ENCODE measurements at regions not wholly inside any gene's neighbourhood (a gene's known extent, or its start where the extent isn't known, plus 50 kb on each side); places are given as distances from the start of the nearest gene placed in this dataset.

DNA sequence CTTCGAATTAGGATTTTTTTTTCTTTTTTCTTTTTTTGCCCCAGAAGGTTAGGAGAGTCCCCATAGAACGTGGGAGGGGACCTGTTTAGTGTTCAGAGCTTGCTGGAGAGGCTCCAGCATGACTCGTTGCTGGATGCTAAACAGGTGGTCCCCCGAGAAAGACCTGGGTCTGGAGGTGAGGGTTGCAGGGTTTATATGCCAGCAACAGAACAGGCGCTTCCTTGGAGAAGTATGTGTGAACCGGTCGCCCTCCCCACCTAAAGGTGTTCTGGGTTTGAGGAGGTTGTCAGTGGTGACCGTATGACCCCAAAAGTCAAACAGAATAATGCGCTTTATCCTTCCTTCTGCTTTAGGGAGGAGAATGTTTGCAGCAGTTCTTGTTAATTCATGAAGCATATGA lies 52.1 kb upstream of the SHOX start:
- H2BK12ac ChIP-seq (ENCODE audit: insufficient read length, low read depth, low read length), result no peak overlapping the region
- H3K4ac ChIP-seq (ENCODE audit: low read depth, low read length), result no peak overlapping the region
- no peak overlapping the region for H3K9ac ChIP-seq (ENCODE audit: extremely low read depth, insufficient read length, low read length)
- no peak overlapping the region for H3K14ac ChIP-seq (ENCODE audit: insufficient read depth, low read length)
- no peak overlapping the region for H3K18ac ChIP-seq (ENCODE audit: insufficient read length, low read depth, low read length)
- Mint-ChIP-seq H3K36me3 (ENCODE audit: insufficient read depth in 1 of 3, low read depth in 3 of 3) (no peaks in the 10 kb centered on the region), H3K27ac (no peak overlapping the region), H3K4me1 (peaks cover 0 to 5% of the 10 kb centered on the region in 2 experiments; a peak in 2 of 4 replicates), H3K4me3 (no peak overlapping the region), H3K27me3 (ENCODE audit: low read depth) (peaks cover 51% of the 10 kb centered on the region), H3K9me3 (no peaks in the 10 kb centered on the region)
- no peaks in the 10 kb centered on the region for H3K23me2 ChIP-seq (ENCODE audit: insufficient read length, low read depth, low read length, poor library complexity, severe bottlenecking)
- no peak overlapping the region for H2AFZ ChIP-seq (ENCODE audit: low read length)
- H3K4me1 ChIP-seq (ENCODE audit: insufficient read depth, low read length), result no peaks in the 10 kb centered on the region
- H3K79me1 ChIP-seq (ENCODE audit: insufficient read depth, low read depth, low read length, poor library complexity, severe bottlenecking), result no peaks in the 10 kb centered on the region
- H4K8ac ChIP-seq (replicated peaks; ENCODE audit: insufficient read length, low read depth, low read length), result no peak overlapping the region
- no peak overlapping the region for H3T11ph ChIP-seq (ENCODE audit: low read length)
- H3K9me3 ChIP-seq (ENCODE audit: control insufficient read depth, low read depth, low read length), result no peaks in the 10 kb centered on the region
- no peaks in the 10 kb centered on the region for H4K20me1 ChIP-seq (ENCODE audit: control insufficient read depth, insufficient read depth, insufficient read length)
- H3K79me2 ChIP-seq (ENCODE audit: insufficient read depth, low read length), result no peaks in the 10 kb centered on the region
- H3K56ac ChIP-seq (ENCODE audit: insufficient read length, low read depth, low read length), result no peak overlapping the region
- no peak overlapping the region for H2BK5ac ChIP-seq (ENCODE audit: insufficient read length, low read length)
- no peak overlapping the region for H3K27ac ChIP-seq (ENCODE audit: insufficient read length, low read depth, low read length)
- H4K5ac ChIP-seq (ENCODE audit: insufficient read length, low read depth, low read length), result no peak overlapping the region
- DNase-seq, result no peak
- no peak overlapping the region for H2AK5ac ChIP-seq (ENCODE audit: insufficient read length, low read length)
- no peaks in the 10 kb centered on the region for H3K27me3 ChIP-seq (ENCODE audit: insufficient read depth, low read length)
- H3K4me2 ChIP-seq (ENCODE audit: insufficient read depth, insufficient read length, low read length), result no peak overlapping the region
- no peak overlapping the region for H3K23ac ChIP-seq (ENCODE audit: insufficient read length, low read depth, low read length)
- H2BK20ac ChIP-seq (ENCODE audit: low read depth, low read length, poor library complexity, severe bottlenecking), result no peak overlapping the region
- no peak overlapping the region for H2BK120ac ChIP-seq (ENCODE audit: low read depth, low read length, poor library complexity, severe bottlenecking)
- TF ChIP-seq CTCF (conservative IDR thresholded peaks at IDR 0.05), result no peak
- no CpG with 5 or more reads among the region's 9 CpGs for WGBS (ENCODE audit: extremely low coverage, insufficient read length, low lambda C conversion rate)
- H2BK15ac ChIP-seq (ENCODE audit: low read depth, low read length), result no peak overlapping the region
- no peak overlapping the region for H4K91ac ChIP-seq (ENCODE audit: insufficient read length, low read depth, low read length)
